Mesenchymal stem cell (in vitro differentiated cells and primary cell): ENCODE measurements at regions not wholly inside any gene's neighbourhood (a gene's known extent, or its start where the extent isn't known, plus 50 kb on each side); places are given as distances from the start of the nearest gene placed in this dataset.

Experiments
- DNase-seq: peaks from one replicate; pipeline ENCODE4 v3.0.0-alpha.2; 2013
- H2AFZ ChIP-seq: one replicate; pipeline ENCODE4 v1.6.1; 2013; ENCODE audit warnings: low read depth, mild to moderate bottlenecking, control low read depth, inconsistent platforms, low read length, moderate library complexity
- H2AK5ac ChIP-seq: 2 replicates; pipeline ENCODE4 v1.6.1; 2013; ENCODE audit warnings: low read length, moderate library complexity, mild to moderate bottlenecking, inconsistent platforms; ENCODE audit not compliant: severe bottlenecking
- H2BK120ac ChIP-seq: one replicate; pipeline ENCODE4 v1.6.1; 2013; ENCODE audit warnings: low read depth, mild to moderate bottlenecking, inconsistent platforms, low read length, moderate library complexity
- H2BK12ac ChIP-seq, 2 experiments: one replicate each; pipeline ENCODE4 v1.6.1; 2013; ENCODE audit warnings: inconsistent platforms in 2 of 2, low read length in 2 of 2, mild to moderate bottlenecking in 2 of 2, moderate library complexity in 2 of 2, control low read depth in 1 of 2
- H2BK15ac ChIP-seq: one replicate; pipeline ENCODE4 v1.6.1; 2013; ENCODE audit warnings: mild to moderate bottlenecking, low read depth, inconsistent platforms; ENCODE audit not compliant: poor library complexity, severe bottlenecking
- H2BK5ac ChIP-seq: 2 replicates; pipeline ENCODE4 v1.6.1; 2013; ENCODE audit warnings: low read depth, mild to moderate bottlenecking, low read length, control low read depth, inconsistent platforms; ENCODE audit not compliant: poor library complexity, severe bottlenecking
- H3K14ac ChIP-seq, 2 experiments: one replicate each; pipeline ENCODE4 v1.6.1; 2013; ENCODE audit warnings: inconsistent platforms in 2 of 2, low read length in 2 of 2, control low read depth in 1 of 2, mild to moderate bottlenecking in 1 of 2, moderate library complexity in 1 of 2
- H3K18ac ChIP-seq, 2 experiments: one replicate each; pipeline ENCODE4 v1.6.1; 2013; ENCODE audit warnings: inconsistent platforms in 2 of 2, low read length in 2 of 2, control low read depth in 1 of 2, low read depth in 1 of 2, mild to moderate bottlenecking in 1 of 2
- H3K23ac ChIP-seq, 2 experiments: one replicate each; pipeline ENCODE4 v1.6.1; 2013; ENCODE audit warnings: inconsistent platforms in 2 of 2, low read length in 2 of 2, mild to moderate bottlenecking in 2 of 2, moderate library complexity in 2 of 2, control low read depth in 1 of 2
- H3K27ac ChIP-seq: 2 replicates; pipeline ENCODE4 v1.5.1; 2013; ENCODE audit warnings: mild to moderate bottlenecking, moderate library complexity, low read length, control low read depth, inconsistent platforms; ENCODE audit not compliant: poor library complexity, severe bottlenecking
- H3K27me3 ChIP-seq, 2 experiments: 2 replicates each; pipeline versions ENCODE4 v1.6.1 to v1.7.0; 2013; ENCODE audit warnings: low read length in 2 of 2, mild to moderate bottlenecking in 2 of 2, moderate library complexity in 2 of 2, control low read depth in 1 of 2, inconsistent platforms in 1 of 2; ENCODE audit not compliant: control insufficient read depth in 1 of 2, insufficient read depth in 1 of 2
- H3K36me3 ChIP-seq, 2 experiments: 2 replicates each; pipeline versions ENCODE4 v1.6.1 to v1.7.0; 2013; ENCODE audit warnings: low read length in 2 of 2, control low read depth in 1 of 2, inconsistent platforms in 1 of 2, low read depth in 1 of 2, mild to moderate bottlenecking in 1 of 2; ENCODE audit not compliant: insufficient read depth in 2 of 2, control insufficient read depth in 1 of 2
- H3K4ac ChIP-seq, 2 experiments: one replicate each; pipeline ENCODE4 v1.6.1; 2013; ENCODE audit warnings: inconsistent platforms in 2 of 2, low read length in 2 of 2, mild to moderate bottlenecking in 2 of 2, moderate library complexity in 2 of 2, control low read depth in 1 of 2, low read depth in 1 of 2
- H3K4me1 ChIP-seq: 2 replicates; pipeline ENCODE4 v1.6.1; 2013; ENCODE audit warnings: low read depth, low read length, control low read depth; ENCODE audit not compliant: control insufficient read depth, insufficient read depth
- H3K4me2 ChIP-seq: 2 replicates; pipeline ENCODE4 v1.6.1; 2013; ENCODE audit warnings: low read length, mild to moderate bottlenecking, inconsistent platforms; ENCODE audit not compliant: poor library complexity, severe bottlenecking
- H3K4me3 ChIP-seq, 2 experiments: 2 replicates each; pipeline versions ENCODE4 v1.5.1 to v1.7.0; 2013; ENCODE audit warnings: low read length in 2 of 2, mild to moderate bottlenecking in 2 of 2, control low read depth in 1 of 2, low read depth in 1 of 2; ENCODE audit not compliant: insufficient read depth in 1 of 2
- H3K79me1 ChIP-seq: replicated peaks from 2 replicates; pipeline ENCODE4 v1.6.1; 2013; ENCODE audit warnings: mild to moderate bottlenecking, control low read depth, low read length, inconsistent platforms; ENCODE audit not compliant: poor library complexity, severe bottlenecking
- H3K9ac ChIP-seq: 2 replicates; pipeline ENCODE4 v1.7.0; 2013; ENCODE audit warnings: mild to moderate bottlenecking, low read length, moderate library complexity
- H3K9me3 ChIP-seq: 2 replicates; pipeline ENCODE4 v1.7.0; 2013; ENCODE audit warnings: mild to moderate bottlenecking, low read length; ENCODE audit not compliant: control insufficient read depth
- H4K8ac ChIP-seq: one replicate; pipeline ENCODE4 v1.6.1; 2013; ENCODE audit warnings: inconsistent platforms, mild to moderate bottlenecking, low read length, moderate library complexity
- H4K91ac ChIP-seq: one replicate; pipeline ENCODE4 v1.6.1; 2013; ENCODE audit warnings: mild to moderate bottlenecking, low read length, inconsistent platforms
- WGBS: methylation state at CpG from one replicate; pipeline ENCODE4 v1.1.7; 2013; ENCODE audit warnings: mixed read lengths; 5-methylcytosine and 5-hydroxymethylcytosine counted together

DNA sequence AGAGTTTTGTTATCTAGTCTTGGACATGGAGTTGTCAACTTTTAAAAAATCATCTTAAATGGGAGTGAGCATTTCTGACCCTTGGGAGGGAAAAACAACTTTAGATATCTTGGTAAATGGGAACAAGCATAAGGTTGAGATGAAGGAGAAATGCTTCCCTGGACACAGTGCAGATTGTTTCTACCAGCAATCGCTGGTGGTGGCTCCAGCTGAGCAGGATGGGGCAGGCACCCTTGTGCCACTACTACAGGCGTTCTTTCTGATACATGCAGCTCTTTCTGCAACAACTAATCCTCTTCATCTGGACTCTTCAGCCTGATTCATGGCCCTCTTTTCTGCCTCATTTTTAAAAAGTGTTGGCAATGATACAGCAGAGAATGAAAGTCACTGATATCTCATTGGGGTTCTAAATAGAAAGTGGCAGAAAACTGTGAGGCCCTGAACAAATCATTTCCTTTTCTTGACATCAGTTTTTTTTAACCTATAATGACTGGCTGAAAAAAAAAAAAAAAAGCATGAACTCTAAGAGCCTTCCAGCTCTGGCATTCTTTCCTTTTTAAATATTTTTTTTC, 409.4 kb upstream of the PTGER4 start:
- no peak overlapping the region for H4K91ac ChIP-seq
- H3K27me3 ChIP-seq = no peaks in the 10 kb centered on the region
- H3K79me1 ChIP-seq = no peaks in the 10 kb centered on the region
- H3K4me2 ChIP-seq = no peak overlapping the region
- H3K18ac ChIP-seq = no peak overlapping the region
- no peaks in the 10 kb centered on the region for H3K9me3 ChIP-seq
- no peak overlapping the region for H2BK15ac ChIP-seq
- no peak overlapping the region for H2AK5ac ChIP-seq
- H2AFZ ChIP-seq = no peak overlapping the region
- no peaks in the 10 kb centered on the region for H3K4me1 ChIP-seq
- no peak overlapping the region for H2BK5ac ChIP-seq
- WGBS = 94% methylated on average over 2 of the region's 2 CpGs
- H2BK12ac ChIP-seq = no peak overlapping the region
- no peak overlapping the region for H3K9ac ChIP-seq
- H3K4me3 ChIP-seq = no peak overlapping the region
- DNase-seq = no peak
- no peaks in the 10 kb centered on the region for H3K36me3 ChIP-seq
- H2BK120ac ChIP-seq = no peak overlapping the region
- H3K27ac ChIP-seq = no peak overlapping the region
- no peak overlapping the region for H3K23ac ChIP-seq
- H4K8ac ChIP-seq = no peak overlapping the region
- no peak overlapping the region for H3K4ac ChIP-seq
- no peak overlapping the region for H3K14ac ChIP-seq

- Histone ChIP-seq H2BK12ac (no peak overlapping the region), H4K8ac (no peak overlapping the region), H3K14ac (no peak overlapping the region), H3K9me3 (no peaks in the 10 kb centered on the region), H2BK15ac (no peak overlapping the region), H3K36me3 (no peaks in the 10 kb centered on the region), H3K4me1 (no peaks in the 10 kb centered on the region), H3K4me2 (no peak overlapping the region), H2AK5ac (no peak overlapping the region), H3K27me3 (no peaks in the 10 kb centered on the region), H4K91ac (no peak overlapping the region), H3K23ac (no peak overlapping the region), H2BK120ac (no peak overlapping the region), H2AFZ (no peak overlapping the region), H2BK5ac (no peak overlapping the region), H3K27ac (no peak overlapping the region), H3K9ac (no peak overlapping the region), H3K4ac (no peak overlapping the region), H3K79me1 (no peaks in the 10 kb centered on the region), H3K4me3 (no peak overlapping the region), H3K18ac (no peak overlapping the region)
- DNase-seq = no peak
- no CpG with 5 or more reads among the region's 1 CpG for WGBS
Measured at GRCh38 chr5:40268088-40268487, 411.6 kb upstream of the PTGER4 start.

DNA sequence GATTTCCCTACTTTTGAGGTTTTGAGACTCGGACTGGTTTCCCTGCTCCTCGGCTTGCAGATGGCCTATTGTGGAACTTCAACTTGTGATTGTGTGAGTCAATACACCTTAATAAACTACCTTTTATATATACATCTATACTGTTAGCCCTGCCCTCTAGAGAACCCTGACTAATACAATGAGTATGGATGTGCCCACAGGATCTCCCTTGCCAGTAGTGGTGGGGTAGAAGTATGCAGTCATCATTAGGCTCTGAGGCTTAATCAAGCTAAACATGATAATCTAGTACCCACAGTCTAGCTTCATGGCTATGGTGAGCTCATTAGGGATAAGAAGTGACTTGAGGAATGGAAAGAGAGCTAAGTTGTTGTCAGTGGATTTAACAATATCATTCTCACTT, 412.8 kb upstream of the PTGER4 start:
- H2BK12ac ChIP-seq = no peak overlapping the region
- H3K4me1 ChIP-seq = no peaks in the 10 kb centered on the region
- no peak for DNase-seq
- no peak overlapping the region for H3K4me2 ChIP-seq
- no CpG with 5 or more reads among the region's 2 CpGs for WGBS
- no peaks in the 10 kb centered on the region for H3K36me3 ChIP-seq
- H3K23ac ChIP-seq = no peak overlapping the region
- no peak overlapping the region for H3K4me3 ChIP-seq
- no peak overlapping the region for H3K4ac ChIP-seq
- no peak overlapping the region for H2BK120ac ChIP-seq
- H2BK15ac ChIP-seq = no peak overlapping the region
- H2BK5ac ChIP-seq = no peak overlapping the region
- H3K27ac ChIP-seq = no peak overlapping the region
- H2AK5ac ChIP-seq = no peak overlapping the region
- H3K14ac ChIP-seq = no peak overlapping the region
- no peak overlapping the region for H4K8ac ChIP-seq
- H3K27me3 ChIP-seq = no peaks in the 10 kb centered on the region
- no peak overlapping the region for H4K91ac ChIP-seq
- no peaks in the 10 kb centered on the region for H3K9me3 ChIP-seq
- no peak overlapping the region for H2AFZ ChIP-seq
- H3K9ac ChIP-seq = no peak overlapping the region
- no peaks in the 10 kb centered on the region for H3K79me1 ChIP-seq
- no peak overlapping the region for H3K18ac ChIP-seq

- WGBS = 86% methylated on average over 1 of the region's 1 CpG
- Histone ChIP-seq H3K79me1 (no peaks in the 10 kb centered on the region), H3K14ac (no peak overlapping the region), H3K4me2 (no peak overlapping the region), H4K91ac (no peak overlapping the region), H2BK120ac (no peak overlapping the region), H2BK12ac (no peak overlapping the region), H3K4ac (no peak overlapping the region), H2BK15ac (no peak overlapping the region), H3K9ac (no peak overlapping the region), H3K27ac (no peak overlapping the region), H4K8ac (no peak overlapping the region), H3K27me3 (no peaks in the 10 kb centered on the region), H3K36me3 (no peaks in the 10 kb centered on the region), H2AK5ac (no peak overlapping the region), H2BK5ac (no peak overlapping the region), H3K18ac (no peak overlapping the region), H3K9me3 (no peaks in the 10 kb centered on the region), H3K23ac (no peak overlapping the region), H2AFZ (no peak overlapping the region), H3K4me1 (no peaks in the 10 kb centered on the region), H3K4me3 (no peak overlapping the region)
- no peak for DNase-seq
Measured at GRCh38 chr5:40261984-40262383, 417.7 kb upstream of the PTGER4 start.
